ENCODE measurements at regions not wholly inside any gene's neighbourhood (a gene's known extent, or its start where the extent isn't known, plus 50 kb on each side); places are given as distances from the start of the nearest gene placed in this dataset.

- TF ChIP-seq CTCF (IDR thresholded peaks at IDR 0.05), result no peak
- TF ChIP-seq POLR2AphosphoS5 (IDR thresholded peaks at IDR 0.05), result no peak
- no peak for TF ChIP-seq POLR2A (IDR thresholded peaks at IDR 0.05; ENCODE audit: low read depth)
- TF ChIP-seq EP300 (IDR thresholded peaks at IDR 0.05), result no peak
These were observed 360.3 kb upstream of the PTCHD4 start for GRCh38 chr6:48471326-48471725.

Measured in esophagus muscularis mucosa (tissue), 4 donors.